Gastrocnemius medialis (tissue), 4 donors: ENCODE measurements at regions not wholly inside any gene's neighbourhood (a gene's known extent, or its start where the extent isn't known, plus 50 kb on each side); places are given as distances from the start of the nearest gene placed in this dataset.

Experiments
- ATAC-seq, 2 donors: fragments of 150-250 bp; one replicate each; pipeline ENCODE4 v1.9.1; 2016
- DNase-seq, 2 donors: peaks; one replicate each; pipeline ENCODE4 v3.0.0-alpha.2; 2019
- H3K27ac ChIP-seq, 4 donors: fragments of 200-600 bp; sonication (generic); 1 replicate in 1 of 4; 2 replicates in 3 of 4; pipeline ENCODE4 v1.5.1; 2016 to 2018; ENCODE audit warnings: mild to moderate bottlenecking in 2 of 4, moderate library complexity in 1 of 4
- H3K27me3 ChIP-seq, 3 donors: fragments of 200-600 bp; sonication (generic) in 2 of 3; 1 replicate in 1 of 3; 2 replicates in 2 of 3; pipeline versions ENCODE4 v1.5.1 to v1.6.0; 2016 to 2019; ENCODE audit warnings: mild to moderate bottlenecking in 1 of 3, moderate library complexity in 1 of 3
- H3K36me3 ChIP-seq, 2 donors: fragments of 200-600 bp; sonication (generic) in 1 of 2; one replicate each; pipeline ENCODE4 v1.5.1; 2017 to 2018
- H3K4me1 ChIP-seq, 2 donors: fragments of 200-600 bp; sonication (generic) in 1 of 2; one replicate each; pipeline ENCODE4 v1.5.1; 2016 to 2017; ENCODE audit warnings: mild to moderate bottlenecking in 2 of 2
- H3K4me3 ChIP-seq, 4 donors: fragments of 200-600 bp; sonication (generic) in 3 of 4; 1 replicate in 1 of 4; 2 replicates in 3 of 4; pipeline ENCODE4 v1.5.1; 2016 to 2019; ENCODE audit warnings: mild to moderate bottlenecking in 2 of 4
- H3K9me3 ChIP-seq, 3 donors: fragments of 200-600 bp; sonication (generic) in 2 of 3; 1 replicate in 1 of 3; 2 replicates in 2 of 3; pipeline ENCODE4 v1.5.1; 2016 to 2019
- POLR2A ChIP-seq, 2 donors: fragments of 450-650 bp; IDR thresholded peaks; one replicate each; pipeline ENCODE4 v1.6.1; 2017; ENCODE audit warnings: antibody characterized with exemption in 2 of 2, mild to moderate bottlenecking in 2 of 2, moderate library complexity in 2 of 2
- in situ Hi-C, 4 donors: fragments of 200-750 bp; cut with MboI; loops; one replicate each; pipeline versions ENCODE4 v1.15.0 to v1.8.0; 2017; ENCODE audit warnings: low sequenced_read_pairs in 4 of 4
- intact Hi-C: fragments of 100-400 bp; cut with DNase I; formaldehyde crosslinking; loops from one replicate; pipeline ENCODE4 v1.15.1; 2023; ENCODE audit warnings: low total_unique reads
- TF ChIP-seq, protein P1 (sequence below), 5 experiments: fragments of 450-650 bp in 3 of 5; fragments of 200-600 bp in 2 of 5; sonication (generic) in 2 of 5; IDR thresholded peaks in 4 of 5; conservative IDR thresholded peaks in 1 of 5; 1 replicate in 4 of 5; 2 replicates in 1 of 5; pipeline ENCODE4 v1.5.1; 2016 to 2019; ENCODE audit warnings: antibody characterized with exemption in 5 of 5, mild to moderate bottlenecking in 3 of 5, moderate library complexity in 3 of 5

DNA sequence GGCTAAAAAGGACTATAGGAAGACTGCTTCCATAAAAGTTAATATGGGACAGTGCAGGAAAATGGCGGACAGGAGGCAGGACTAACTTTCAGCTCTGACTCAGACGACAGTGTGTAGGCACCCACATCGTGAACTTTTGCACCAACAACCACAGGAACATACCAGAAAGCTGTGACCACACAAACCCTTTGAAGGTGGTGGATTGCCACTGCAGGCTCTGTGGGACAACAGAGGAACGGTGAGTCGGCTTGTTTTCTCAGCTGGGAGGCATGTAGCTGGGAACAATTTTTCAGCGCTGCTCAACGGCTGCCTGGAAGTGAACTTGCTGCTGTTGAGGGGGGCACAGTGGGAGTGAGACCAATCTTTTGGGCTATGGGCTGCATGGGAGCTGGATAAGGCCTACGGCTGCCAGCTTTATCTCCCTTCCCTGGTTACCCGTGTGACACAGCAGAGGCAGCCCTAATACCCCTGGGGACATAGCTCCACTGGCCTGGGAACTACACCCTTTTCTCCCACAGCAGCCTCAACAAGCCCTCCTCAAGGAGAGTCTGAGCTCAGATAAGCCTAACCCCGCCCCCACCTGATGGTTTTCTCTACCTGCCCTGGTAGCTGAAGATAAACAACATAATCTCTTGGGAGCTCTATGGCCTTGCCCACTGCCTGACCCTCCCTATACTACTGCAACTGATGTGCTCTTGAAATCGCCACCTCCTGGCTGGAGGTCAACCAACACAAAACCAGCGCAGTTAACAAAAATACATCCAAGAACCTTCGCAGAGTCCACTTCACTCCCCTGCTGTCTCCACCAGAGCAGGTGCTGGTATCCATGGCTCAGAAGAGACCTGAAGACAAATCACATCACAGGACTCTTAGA is 1537.0 kb downstream of the C4orf33 start:
- ATAC-seq (no peak), DNase-seq (no peak)
- intact Hi-C loops, result no loop called here

DNA sequence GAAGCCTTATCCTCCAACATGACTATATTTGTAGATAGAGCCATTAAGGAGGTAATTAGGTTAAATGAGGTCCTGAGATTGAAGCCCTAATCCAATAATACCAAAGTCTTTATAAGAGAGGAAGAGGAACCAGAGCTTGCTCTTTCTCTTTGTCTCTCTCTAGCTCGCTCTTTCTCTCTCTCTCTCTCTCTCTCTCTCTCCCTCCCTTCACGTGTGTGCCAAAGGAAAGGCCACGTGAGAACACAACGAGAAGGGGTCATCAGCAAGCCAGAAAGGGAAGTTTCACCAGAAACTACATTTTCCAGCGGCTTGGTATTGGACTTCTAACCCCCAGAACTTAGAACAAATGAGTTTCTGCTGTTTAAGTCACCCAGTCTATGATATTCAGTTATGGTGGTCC is 1540.5 kb downstream of the C4orf33 start:
- no peak overlapping the region for H3K27ac ChIP-seq
- H3K4me1 ChIP-seq, result no peaks in the 10 kb centered on the region
- no peak for DNase-seq
- H3K4me3 ChIP-seq, result no peak overlapping the region
- ATAC-seq, result no peak
- TF ChIP-seq, protein P1, sequence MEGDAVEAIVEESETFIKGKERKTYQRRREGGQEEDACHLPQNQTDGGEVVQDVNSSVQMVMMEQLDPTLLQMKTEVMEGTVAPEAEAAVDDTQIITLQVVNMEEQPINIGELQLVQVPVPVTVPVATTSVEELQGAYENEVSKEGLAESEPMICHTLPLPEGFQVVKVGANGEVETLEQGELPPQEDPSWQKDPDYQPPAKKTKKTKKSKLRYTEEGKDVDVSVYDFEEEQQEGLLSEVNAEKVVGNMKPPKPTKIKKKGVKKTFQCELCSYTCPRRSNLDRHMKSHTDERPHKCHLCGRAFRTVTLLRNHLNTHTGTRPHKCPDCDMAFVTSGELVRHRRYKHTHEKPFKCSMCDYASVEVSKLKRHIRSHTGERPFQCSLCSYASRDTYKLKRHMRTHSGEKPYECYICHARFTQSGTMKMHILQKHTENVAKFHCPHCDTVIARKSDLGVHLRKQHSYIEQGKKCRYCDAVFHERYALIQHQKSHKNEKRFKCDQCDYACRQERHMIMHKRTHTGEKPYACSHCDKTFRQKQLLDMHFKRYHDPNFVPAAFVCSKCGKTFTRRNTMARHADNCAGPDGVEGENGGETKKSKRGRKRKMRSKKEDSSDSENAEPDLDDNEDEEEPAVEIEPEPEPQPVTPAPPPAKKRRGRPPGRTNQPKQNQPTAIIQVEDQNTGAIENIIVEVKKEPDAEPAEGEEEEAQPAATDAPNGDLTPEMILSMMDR (IDR thresholded peaks at IDR 0.05 in 4 of 5, conservative IDR thresholded peaks at IDR 0.05 in 1 of 5), result no peak
- TF ChIP-seq POLR2A (IDR thresholded peaks at IDR 0.05), result no peak
- in situ Hi-C loops, result no loop called here
- H3K27me3 ChIP-seq, result no peaks in the 10 kb centered on the region
- intact Hi-C loops, result no loop called here
- no peaks in the 10 kb centered on the region for H3K36me3 ChIP-seq
- H3K9me3 ChIP-seq, result no peaks in the 10 kb centered on the region

More for the DNA sequence above, 1537.0 kb downstream of the C4orf33 start:
- Histone ChIP-seq H3K4me1 (no peaks in the 10 kb centered on the region), H3K27me3 (no peaks in the 10 kb centered on the region), H3K27ac (no peak overlapping the region), H3K36me3 (no peaks in the 10 kb centered on the region), H3K9me3 (no peaks in the 10 kb centered on the region), H3K4me3 (no peak overlapping the region)
- no peak for TF ChIP-seq POLR2A (IDR thresholded peaks at IDR 0.05)
- TF ChIP-seq, protein P1 (IDR thresholded peaks at IDR 0.05 in 4 of 5, conservative IDR thresholded peaks at IDR 0.05 in 1 of 5), result no peak
- in situ Hi-C loops, result no loop called here

DNA sequence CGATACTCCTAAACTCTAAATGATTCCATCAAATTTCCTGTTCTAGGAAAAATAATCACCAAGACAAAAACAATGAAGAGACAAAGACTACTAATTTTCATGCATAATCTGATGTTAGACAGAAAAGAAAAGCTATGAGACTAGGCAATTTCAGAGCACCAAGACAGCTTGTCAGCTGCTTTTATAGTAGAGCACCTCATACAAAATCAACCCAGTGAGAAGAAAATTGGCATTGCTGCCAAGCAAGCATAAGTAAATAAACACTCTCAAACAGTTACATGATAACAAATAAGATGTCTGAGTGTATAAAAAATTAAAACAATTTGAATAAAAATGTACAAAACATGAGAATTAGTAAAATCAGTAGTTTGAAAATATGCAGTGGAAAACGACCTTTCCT is 1544.6 kb downstream of the C4orf33 start:
- H3K4me1 ChIP-seq, result no peaks in the 10 kb centered on the region
- H3K36me3 ChIP-seq, result no peaks in the 10 kb centered on the region
- no peak overlapping the region for H3K4me3 ChIP-seq
- DNase-seq (no peak), ATAC-seq (no peak)
- H3K9me3 ChIP-seq, result no peaks in the 10 kb centered on the region
- in situ Hi-C loops, result no loop called here
- TF ChIP-seq, protein P1 (IDR thresholded peaks at IDR 0.05 in 4 of 5, conservative IDR thresholded peaks at IDR 0.05 in 1 of 5), result no peak
- no peaks in the 10 kb centered on the region for H3K27me3 ChIP-seq
- intact Hi-C loops, result no loop called here
- H3K27ac ChIP-seq, result no peak overlapping the region

DNA sequence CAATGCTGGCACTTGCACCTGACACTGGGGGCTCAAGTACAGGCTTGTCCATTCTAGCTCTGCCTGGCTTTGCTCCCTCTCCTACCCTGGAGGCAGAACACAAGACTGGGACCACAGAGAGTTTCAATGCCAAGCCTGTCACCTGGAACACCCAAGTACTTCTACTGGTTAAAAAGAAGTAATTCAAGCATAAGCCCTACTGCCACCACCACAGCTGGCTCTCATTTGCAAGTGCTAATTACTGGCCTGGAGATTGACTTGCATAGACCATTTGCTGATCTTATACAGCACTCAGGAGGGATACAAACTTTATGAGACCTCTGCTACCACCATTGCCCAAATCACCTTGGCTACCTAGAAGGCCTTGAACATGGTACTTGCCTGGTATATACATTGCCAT is 1550.9 kb downstream of the C4orf33 start:
- Histone ChIP-seq H3K9me3 (no peaks in the 10 kb centered on the region), H3K36me3 (no peaks in the 10 kb centered on the region), H3K4me1 (no peaks in the 10 kb centered on the region), H3K27me3 (no peaks in the 10 kb centered on the region), H3K27ac (no peak overlapping the region), H3K4me3 (no peak overlapping the region)
- ATAC-seq (no peak), DNase-seq (no peak)
- intact Hi-C loops (no loop called here), in situ Hi-C loops (no loop called here)
- no peak for TF ChIP-seq POLR2A (IDR thresholded peaks at IDR 0.05)
- TF ChIP-seq, protein P1 (IDR thresholded peaks at IDR 0.05 in 4 of 5, conservative IDR thresholded peaks at IDR 0.05 in 1 of 5), result no peak
